Ovary (tissue), 3 donors: ENCODE measurements at regions not wholly inside any gene's neighbourhood (a gene's known extent, or its start where the extent isn't known, plus 50 kb on each side); places are given as distances from the start of the nearest gene placed in this dataset.

Source experiments
- CTCF ChIP-seq, 3 donors: fragments of 450-650 bp in 2 of 3; fragments of 200-600 bp in 1 of 3; IDR thresholded peaks; one replicate each; pipeline versions ENCODE4 v1.5.1 to v1.8.0; 2016 to 2022; ENCODE audit warnings: antibody characterized with exemption in 3 of 3, mild to moderate bottlenecking in 1 of 3
- EP300 ChIP-seq: sonication (generic); formaldehyde crosslinking; IDR thresholded peaks from one replicate; pipeline ENCODE4 v1.6.1; 2017; ENCODE audit warnings: antibody characterized with exemption
- POLR2A ChIP-seq: fragments of 450-650 bp; IDR thresholded peaks from one replicate; pipeline ENCODE4 v1.6.1; 2017; ENCODE audit warnings: antibody characterized with exemption, mild to moderate bottlenecking, moderate library complexity
- donor health status: DM: no; HTN: no; CAD: no.

GRCh38 chr15:93983526-93983925 lies 247.8 kb upstream of the MCTP2 start:
- no peak for TF ChIP-seq CTCF (IDR thresholded peaks at IDR 0.05)
- no peak for TF ChIP-seq POLR2A
- no peak for TF ChIP-seq EP300
